SU-DHL-6 (cell line): ENCODE measurements at regions not wholly inside any gene's neighbourhood (a gene's known extent, or its start where the extent isn't known, plus 50 kb on each side); places are given as distances from the start of the nearest gene placed in this dataset.

Source experiments
- H2AFZ ChIP-seq: fragments of 200-600 bp; sonication (generic); 2 replicates; pipeline ENCODE4 v1.6.1; 2014; ENCODE audit warnings: low read depth, mild to moderate bottlenecking, moderate library complexity, mixed read lengths, antibody characterized with exemption, low read length; ENCODE audit not compliant: severe bottlenecking
- H3F3A ChIP-seq: fragments of 200-600 bp; shearing (Covaris generic); 2 replicates; pipeline ENCODE4 v1.6.0; 2016; ENCODE audit warnings: antibody characterized with exemption, mild to moderate bottlenecking; ENCODE audit not compliant: insufficient read depth
- H3K27ac ChIP-seq: fragments of 200-600 bp; sonication (generic); 2 replicates; pipeline ENCODE4 v1.5.1; 2016; ENCODE audit warnings: low read depth, mild to moderate bottlenecking, low read length, moderate library complexity, mixed read lengths
- H3K27me3 ChIP-seq: fragments of 200-600 bp; sonication (generic), shearing (Covaris generic); 2 replicates; pipeline ENCODE4 v1.6.0; 2014; ENCODE audit warnings: mild to moderate bottlenecking, low read length
- H3K36me3 ChIP-seq: fragments of 200-600 bp; sonication (generic); 2 replicates; pipeline ENCODE4 v1.6.1; 2014; ENCODE audit warnings: mild to moderate bottlenecking, low read length, mixed read lengths
- H3K4me2 ChIP-seq: fragments of 300-600, 200-600 bp; shearing (Covaris generic), sonication (generic); 2 replicates; pipeline ENCODE4 v1.6.0; 2014; ENCODE audit warnings: low read length, low read depth, mild to moderate bottlenecking; ENCODE audit not compliant: poor library complexity, severe bottlenecking
- H3K4me3 ChIP-seq: fragments of 200-600 bp; sonication (generic); 2 replicates; pipeline ENCODE4 v1.5.1; 2014; ENCODE audit warnings: antibody characterized with exemption, low read length, mild to moderate bottlenecking, mixed read lengths; ENCODE audit not compliant: insufficient read depth, poor library complexity, severe bottlenecking
- H3K79me2 ChIP-seq: fragments of 200-600 bp; sonication (generic); 2 replicates; pipeline ENCODE4 v1.6.1; 2014; ENCODE audit warnings: mild to moderate bottlenecking, low read length, moderate library complexity; ENCODE audit not compliant: insufficient read depth
- H3K9ac ChIP-seq: fragments of 200-600 bp; sonication (generic); 2 replicates; pipeline ENCODE4 v1.7.0; 2014; ENCODE audit warnings: mild to moderate bottlenecking, low read length
- H3K9me2 ChIP-seq: fragments of 200-600 bp; sonication (generic); replicated peaks from 2 replicates; pipeline ENCODE4 v1.6.1; 2014; ENCODE audit warnings: low read length; ENCODE audit not compliant: insufficient read depth
- H3K9me3 ChIP-seq: fragments of 200-600 bp; sonication (generic); 2 replicates; pipeline ENCODE4 v1.6.1; 2014; ENCODE audit warnings: low read length, mixed read lengths; ENCODE audit not compliant: insufficient read depth
- H4K20me1 ChIP-seq: fragments of 200-600 bp; sonication (generic); 2 replicates; pipeline ENCODE4 v1.6.1; 2014; ENCODE audit warnings: low read depth, mild to moderate bottlenecking, antibody characterized with exemption, low read length, moderate library complexity, mixed read lengths
- CTCF ChIP-seq: fragments of 200-600 bp; sonication (generic); IDR thresholded peaks from one replicate; pipeline ENCODE4 v1.5.1; 2017; ENCODE audit warnings: antibody characterized with exemption, mild to moderate bottlenecking, low read length, moderate library complexity; ENCODE audit not compliant: insufficient read depth, poor library complexity, severe bottlenecking
- EZH2phosphoT487 ChIP-seq: fragments of 200-600 bp; sonication (generic), shearing (Covaris generic); conservative IDR thresholded peaks from 2 replicates; pipeline ENCODE4 v1.6.1; 2018; ENCODE audit warnings: mild to moderate bottlenecking, antibody characterized with exemption, low read length, moderate library complexity, mixed read lengths

GRCh38 chr13:59208405-59209195 is 955.1 kb downstream of the DIAPH3 start:
- no peaks in the 10 kb centered on the region for H3F3A ChIP-seq
- H3K9me3 ChIP-seq = no peaks in the 10 kb centered on the region
- no peak overlapping the region for H2AFZ ChIP-seq
- no peak overlapping the region for H3K9ac ChIP-seq
- no peak overlapping the region for H3K27ac ChIP-seq
- H3K79me2 ChIP-seq = no peaks in the 10 kb centered on the region
- no peaks in the 10 kb centered on the region for H3K27me3 ChIP-seq
- H3K9me2 ChIP-seq = no peaks in the 10 kb centered on the region
- no peak overlapping the region for H3K4me2 ChIP-seq
- no peaks in the 10 kb centered on the region for H4K20me1 ChIP-seq
- no peak overlapping the region for H3K4me3 ChIP-seq
- TF ChIP-seq CTCF (no peak), EZH2phosphoT487 (no peak)
- no peaks in the 10 kb centered on the region for H3K36me3 ChIP-seq

GRCh38 chr13:59210543-59210942 is 953.2 kb downstream of the DIAPH3 start:
- no peak for TF ChIP-seq EZH2phosphoT487
- no peak for TF ChIP-seq CTCF
- no peak overlapping the region for H3K4me2 ChIP-seq
- H3K9me3 ChIP-seq = no peaks in the 10 kb centered on the region
- H3K36me3 ChIP-seq = no peaks in the 10 kb centered on the region
- H2AFZ ChIP-seq = no peak overlapping the region
- no peaks in the 10 kb centered on the region for H3K27me3 ChIP-seq
- H3K27ac ChIP-seq = no peak overlapping the region
- H3K9me2 ChIP-seq = no peaks in the 10 kb centered on the region
- H3K4me3 ChIP-seq = no peak overlapping the region
- H3K9ac ChIP-seq = no peak overlapping the region
- no peaks in the 10 kb centered on the region for H4K20me1 ChIP-seq
- H3K79me2 ChIP-seq = no peaks in the 10 kb centered on the region
- no peaks in the 10 kb centered on the region for H3F3A ChIP-seq

GRCh38 chr13:59211606-59212005 is 952.1 kb downstream of the DIAPH3 start:
- Histone ChIP-seq H3K9me3 (no peaks in the 10 kb centered on the region), H3K36me3 (no peaks in the 10 kb centered on the region), H3K27ac (no peak overlapping the region), H3K4me3 (no peak overlapping the region), H3K79me2 (no peaks in the 10 kb centered on the region), H3F3A (no peaks in the 10 kb centered on the region), H4K20me1 (no peaks in the 10 kb centered on the region), H3K4me2 (no peak overlapping the region), H3K27me3 (no peaks in the 10 kb centered on the region), H3K9me2 (no peaks in the 10 kb centered on the region), H3K9ac (no peak overlapping the region), H2AFZ (no peak overlapping the region)
- TF ChIP-seq EZH2phosphoT487 (no peak), CTCF (no peak)
